ENCODE measurements at regions not wholly inside any gene's neighbourhood (a gene's known extent, or its start where the extent isn't known, plus 50 kb on each side); places are given as distances from the start of the nearest gene placed in this dataset.

GRCh38 chr12:126343321-126343720 is 1278.1 kb downstream of the AACS start:
- no peak for FAIRE-seq
- no peaks in the 10 kb centered on the region for H3K4me1 ChIP-seq (ENCODE audit: control insufficient read depth, extremely low read depth, insufficient read depth, low read length)
- CTCF ChIA-PET, result no interaction called here

More at GRCh38 chr12:126343321-126343720, 1278.1 kb downstream of the AACS start:
- BruUV-seq (replicated peaks), result no TSS peak
- Histone ChIP-seq H3K36me3 (ENCODE audit: control insufficient read depth in 2 of 2, extremely low read depth in 1 of 2, insufficient read depth in 2 of 2, low read length in 2 of 2) (no peaks in the 10 kb centered on the region), H3K9ac (replicated peaks; ENCODE audit: extremely low read depth, insufficient read depth, low read length) (no peak overlapping the region), H3K4me2 (ENCODE audit: insufficient read depth, low read length) (no peak overlapping the region), H3K9me1 (replicated peaks; ENCODE audit: control insufficient read depth, extremely low read depth, insufficient read depth, low read length) (no peaks in the 10 kb centered on the region), H3K27me3 (ENCODE audit: control insufficient read depth in 2 of 2, insufficient read depth in 2 of 2, low read length in 2 of 2) (no peaks in the 10 kb centered on the region), H2AFZ (ENCODE audit: low read depth, low read length) (no peak overlapping the region), H3K27ac (ENCODE audit: insufficient read depth, low read depth, low read length) (no peak overlapping the region), H3K4me3 (replicated peaks in 1 of 3; ENCODE audit: insufficient read depth in 1 of 3, low read depth in 1 of 3, low read length in 3 of 3) (no peak overlapping the region), H3K79me2 (ENCODE audit: control insufficient read depth, insufficient read depth, low read length) (no peaks in the 10 kb centered on the region), H4K20me1 (replicated peaks; ENCODE audit: control insufficient read depth, extremely low read depth, insufficient read depth, low read length) (no peaks in the 10 kb centered on the region), H3K9me3 (replicated peaks; ENCODE audit: control insufficient read depth, insufficient read depth, low read length) (peaks cover 9% of the 10 kb centered on the region)
- DNase-seq (ENCODE audit: low read depth, low spot score), result no peak
- intact Hi-C loops (cut with micrococcal nuclease) (no loop called here), dilution Hi-C loops (cut with MboI; ENCODE audit: extremely low pct_ligation_motif_present, low sequenced_read_pairs) (no loop called here)
- POLR2A ChIA-PET, result no interaction called here
- TF ChIP-seq GATA2 (IDR thresholded peaks at IDR 0.05; ENCODE audit: insufficient read depth, insufficient read length, low read depth, low read length), result no peak
- no peak for TF ChIP-seq FOS (IDR thresholded peaks at IDR 0.05; ENCODE audit: borderline replicate concordance, insufficient read depth, low read length)
- TF ChIP-seq POLR2AphosphoS5 (IDR thresholded peaks at IDR 0.05; ENCODE audit: insufficient read depth, low read depth, low read length), result no peak
- no peak for TF ChIP-seq MAX (IDR thresholded peaks at IDR 0.05; ENCODE audit: insufficient read depth, insufficient read length)
- TF ChIP-seq MYC (IDR thresholded peaks at IDR 0.05; ENCODE audit: low read depth, low read length), result no peak
- TF ChIP-seq EZH2 (IDR thresholded peaks at IDR 0.05; ENCODE audit: borderline replicate concordance, low read depth, low read length, severe bottlenecking), result no peak
- no peak for TF ChIP-seq CTCF (IDR thresholded peaks at IDR 0.05; ENCODE audit: extremely low read depth in 1 of 2, insufficient read depth in 1 of 2, low read depth in 1 of 2, low read length in 2 of 2)
- no peak for TF ChIP-seq JUN (IDR thresholded peaks at IDR 0.05; ENCODE audit: borderline replicate concordance, insufficient read depth, insufficient read length, low read depth)
- TF ChIP-seq POLR2A (IDR thresholded peaks at IDR 0.05; ENCODE audit: low read depth, low read length), result no peak

Data from endothelial cell of umbilical vein (primary cell).